ENCODE measurements at regions not wholly inside any gene's neighbourhood (a gene's known extent, or its start where the extent isn't known, plus 50 kb on each side); places are given as distances from the start of the nearest gene placed in this dataset.

GRCh38 chr6:148671085-148671484 is 75.7 kb upstream of the UST start:
- TF ChIP-seq, protein P1, sequence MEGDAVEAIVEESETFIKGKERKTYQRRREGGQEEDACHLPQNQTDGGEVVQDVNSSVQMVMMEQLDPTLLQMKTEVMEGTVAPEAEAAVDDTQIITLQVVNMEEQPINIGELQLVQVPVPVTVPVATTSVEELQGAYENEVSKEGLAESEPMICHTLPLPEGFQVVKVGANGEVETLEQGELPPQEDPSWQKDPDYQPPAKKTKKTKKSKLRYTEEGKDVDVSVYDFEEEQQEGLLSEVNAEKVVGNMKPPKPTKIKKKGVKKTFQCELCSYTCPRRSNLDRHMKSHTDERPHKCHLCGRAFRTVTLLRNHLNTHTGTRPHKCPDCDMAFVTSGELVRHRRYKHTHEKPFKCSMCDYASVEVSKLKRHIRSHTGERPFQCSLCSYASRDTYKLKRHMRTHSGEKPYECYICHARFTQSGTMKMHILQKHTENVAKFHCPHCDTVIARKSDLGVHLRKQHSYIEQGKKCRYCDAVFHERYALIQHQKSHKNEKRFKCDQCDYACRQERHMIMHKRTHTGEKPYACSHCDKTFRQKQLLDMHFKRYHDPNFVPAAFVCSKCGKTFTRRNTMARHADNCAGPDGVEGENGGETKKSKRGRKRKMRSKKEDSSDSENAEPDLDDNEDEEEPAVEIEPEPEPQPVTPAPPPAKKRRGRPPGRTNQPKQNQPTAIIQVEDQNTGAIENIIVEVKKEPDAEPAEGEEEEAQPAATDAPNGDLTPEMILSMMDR (IDR thresholded peaks at IDR 0.05), result no peak
- TF ChIP-seq POLR2A (IDR thresholded peaks at IDR 0.05), result no peak

Data from uterus (tissue), 2 donors.